AG09319 (cell line): ENCODE measurements at regions not wholly inside any gene's neighbourhood (a gene's known extent, or its start where the extent isn't known, plus 50 kb on each side); places are given as distances from the start of the nearest gene placed in this dataset.

Source experiments
- DNase-seq: peaks from one replicate; pipeline ENCODE4 v3.0.0-alpha.2; 2010; ENCODE audit warnings: low read depth; ENCODE audit errors: extremely low read depth
- CTCF ChIP-seq: IDR thresholded peaks from 2 replicates; pipeline ENCODE4 v1.5.1; 2011; ENCODE audit warnings: low read depth, mild to moderate bottlenecking, inconsistent platforms, low read length, moderate library complexity

- no peak for TF ChIP-seq CTCF
- no peak for DNase-seq
Observed at GRCh38 chr5:20678386-20678785, 690.4 kb upstream of the CDH18 start.

GRCh38 chr5:20660588-20660987 is 672.6 kb upstream of the CDH18 start:
- no peak for TF ChIP-seq CTCF

GRCh38 chr5:20656262-20656661 is 668.3 kb upstream of the CDH18 start:
- TF ChIP-seq CTCF: no peak
- DNase-seq: no peak

More at GRCh38 chr5:20660588-20660987, 672.6 kb upstream of the CDH18 start:
- DNase-seq: no peak

- TF ChIP-seq CTCF: no peak
Observed at GRCh38 chr5:20655211-20655610, 667.2 kb upstream of the CDH18 start.

GRCh38 chr5:20654746-20655145 is 666.7 kb upstream of the CDH18 start:
- DNase-seq: no peak
- TF ChIP-seq CTCF: no peak

More at GRCh38 chr5:20655211-20655610, 667.2 kb upstream of the CDH18 start:
- no peak for DNase-seq

- DNase-seq: no peak
- no peak for TF ChIP-seq CTCF
Observed at GRCh38 chr5:20654033-20654432, 666.0 kb upstream of the CDH18 start.

- DNase-seq: no peak
- TF ChIP-seq CTCF: no peak
Observed at GRCh38 chr5:20649966-20650365, 662.0 kb upstream of the CDH18 start.
